ENCODE measurements at regions not wholly inside any gene's neighbourhood (a gene's known extent, or its start where the extent isn't known, plus 50 kb on each side); places are given as distances from the start of the nearest gene placed in this dataset.
A peak's percentile ranks its signal among the peaks of the same experiment; 100 is the strongest.

DNA sequence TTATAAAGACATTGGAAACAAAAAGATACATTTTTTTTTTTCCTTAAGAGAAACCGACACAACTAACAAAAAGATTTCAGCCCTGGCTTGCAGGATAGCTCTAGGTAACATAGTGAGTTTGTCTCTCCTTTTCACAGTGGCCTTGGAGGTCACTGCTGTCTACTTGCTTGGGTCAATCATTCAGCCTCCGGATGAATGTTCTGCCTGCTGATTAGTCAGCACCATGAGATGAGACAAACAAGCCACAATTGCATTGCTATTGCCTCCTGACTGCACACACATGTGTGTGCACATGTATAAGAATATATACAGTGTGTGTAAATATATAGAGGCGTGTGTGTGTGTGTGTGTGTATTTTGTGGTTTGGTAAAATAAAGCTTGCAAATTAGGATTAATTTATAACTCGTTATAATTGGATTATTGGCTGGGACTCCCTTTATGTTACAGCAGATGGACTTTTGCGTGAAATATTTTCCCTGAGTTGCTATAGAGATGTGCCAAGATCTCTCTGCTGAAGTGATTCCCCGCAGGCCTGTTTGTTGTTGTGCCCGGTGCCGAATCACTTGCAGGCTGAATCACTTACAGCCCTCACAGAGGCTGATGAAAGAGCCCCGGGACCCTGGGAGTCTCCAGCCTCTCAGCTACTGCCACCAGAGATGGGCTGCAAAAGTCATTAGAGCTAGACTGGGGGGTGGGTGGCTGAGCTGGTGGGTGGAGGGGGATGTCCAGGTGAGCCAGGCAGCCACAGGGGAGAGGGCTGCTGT, 161.2 kb downstream of the FGF18 start:
- H3K4me2 ChIP-seq (ENCODE audit: unreplicated experiment) = peak overlapping the region; percentile 19
- no peaks in the 10 kb centered on the region for H3K36me3 ChIP-seq (ENCODE audit: low read depth)
- no peaks in the 10 kb centered on the region for H3K9me2 ChIP-seq (ENCODE audit: insufficient read depth)

DNA sequence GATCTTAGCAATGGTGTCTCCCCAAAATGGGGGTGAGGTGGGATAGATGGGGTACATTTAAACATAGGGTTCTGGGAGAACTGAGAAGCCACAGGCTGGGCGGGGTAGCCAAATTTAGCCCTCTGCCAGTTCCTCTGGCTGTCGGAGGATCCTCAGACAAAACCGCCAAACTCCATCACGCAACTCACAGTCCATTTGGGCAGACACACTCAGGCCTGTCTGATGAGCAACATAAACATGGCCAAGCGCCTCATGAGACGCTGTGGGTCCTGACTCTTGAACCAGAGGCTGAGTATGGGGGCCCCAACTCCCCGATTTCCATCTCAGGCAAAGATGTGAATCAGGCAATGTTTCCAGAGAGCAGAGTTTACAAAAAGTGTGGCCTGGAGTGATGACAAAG, 162.3 kb downstream of the FGF18 start:
- Histone ChIP-seq H3K27ac (no peak overlapping the region), H3K4me1 (ENCODE audit: insufficient read depth) (peaks cover 12% of the 10 kb centered on the region; the same call in 1 of the 2 replicates), H3K79me2 (ENCODE audit: insufficient read depth) (no peaks in the 10 kb centered on the region), H3F3A (ENCODE audit: insufficient read depth) (no peaks in the 10 kb centered on the region), H2AFZ (no peak overlapping the region), H3K9me3 (ENCODE audit: low read depth) (no peaks in the 10 kb centered on the region), H3K4me3 (no peak overlapping the region), H4K20me1 (ENCODE audit: insufficient read depth) (no peaks in the 10 kb centered on the region), H3K4me2 (ENCODE audit: unreplicated experiment) (no peak overlapping the region), H3K36me3 (ENCODE audit: low read depth) (no peaks in the 10 kb centered on the region), H3K9me2 (ENCODE audit: insufficient read depth) (no peaks in the 10 kb centered on the region), H3K9ac (no peak overlapping the region), H3K27me3 (replicated peaks; ENCODE audit: insufficient read depth) (peaks cover 47% of the 10 kb centered on the region)
- TF ChIP-seq EZH2 (IDR thresholded peaks at IDR 0.05; ENCODE audit: insufficient read depth, poor library complexity, severe bottlenecking) (no peak), EZH2phosphoT487 (IDR thresholded peaks at IDR 0.05; ENCODE audit: insufficient read depth, low read depth) (no peak)
- 33 to 46% methylated on average over 7 of the region's 7 CpGs for WGBS, 2 experiments (ENCODE audit: low coverage in 1 of 2, low lambda C conversion rate in 2 of 2, missing lambda C conversion rate in 2 of 2)
- DNase-seq = peak; percentile 28
- in situ Hi-C loops (cut with MboI) = no loop called here

More for the DNA sequence above, 161.2 kb downstream of the FGF18 start:
- H3K4me3 ChIP-seq = no peak overlapping the region
- H3K9ac ChIP-seq = 0 out of 2 replicates have a peak overlapping the region, but pooled peaks have one; percentile 30
- H3K79me2 ChIP-seq (ENCODE audit: insufficient read depth) = no peaks in the 10 kb centered on the region
- H3F3A ChIP-seq (ENCODE audit: insufficient read depth) = no peaks in the 10 kb centered on the region
- in situ Hi-C loops (cut with MboI) = no loop called here
- H3K4me1 ChIP-seq (ENCODE audit: insufficient read depth) = peaks cover 12% of the 10 kb centered on the region; the same call in 1 of the 2 replicates
- no peaks in the 10 kb centered on the region for H3K9me3 ChIP-seq (ENCODE audit: low read depth)
- peak; percentile 73 for DNase-seq
- H3K27ac ChIP-seq = 0 out of 2 replicates have a peak overlapping the region, but pooled peaks have one; percentile 2
- WGBS, 2 experiments (ENCODE audit: low coverage in 1 of 2, low lambda C conversion rate in 2 of 2, missing lambda C conversion rate in 2 of 2) = 2 to 4% methylated on average over 9 of the region's 9 CpGs
- no peak overlapping the region for H2AFZ ChIP-seq
- H3K27me3 ChIP-seq (replicated peaks; ENCODE audit: insufficient read depth) = peaks cover 45% of the 10 kb centered on the region
- no peaks in the 10 kb centered on the region for H4K20me1 ChIP-seq (ENCODE audit: insufficient read depth)
- TF ChIP-seq EZH2phosphoT487 (IDR thresholded peaks at IDR 0.05; ENCODE audit: insufficient read depth, low read depth) = no peak
- TF ChIP-seq EZH2 (IDR thresholded peaks at IDR 0.05; ENCODE audit: insufficient read depth, poor library complexity, severe bottlenecking) = no peak

DNA sequence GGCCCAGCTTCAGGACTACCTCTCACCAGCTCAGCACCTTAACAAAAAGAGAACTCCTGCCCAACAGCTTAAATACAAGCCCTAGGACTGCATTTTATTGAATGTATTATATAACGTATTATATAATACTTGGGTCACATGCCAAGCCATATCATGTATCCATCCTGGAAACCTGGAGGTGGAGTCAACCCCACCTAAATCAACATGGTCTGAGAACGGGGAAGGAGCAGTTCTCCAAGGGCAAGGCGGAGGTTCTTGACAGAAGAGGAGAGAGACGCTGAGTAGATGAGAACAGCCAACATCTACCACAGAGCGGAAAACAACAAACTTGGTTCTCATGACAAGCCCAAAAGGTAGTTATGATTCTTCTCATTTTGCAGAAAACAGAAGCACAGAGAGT, 163.4 kb downstream of the FGF18 start:
- Histone ChIP-seq H3K27ac (no peak overlapping the region), H4K20me1 (ENCODE audit: insufficient read depth) (no peaks in the 10 kb centered on the region), H3K4me2 (ENCODE audit: unreplicated experiment) (no peak overlapping the region), H3K4me1 (ENCODE audit: insufficient read depth) (peaks cover 12% of the 10 kb centered on the region; the same call in 1 of the 2 replicates), H3K27me3 (replicated peaks; ENCODE audit: insufficient read depth) (peaks cover 49% of the 10 kb centered on the region), H2AFZ (no peak overlapping the region), H3K36me3 (ENCODE audit: low read depth) (no peaks in the 10 kb centered on the region), H3K9ac (no peak overlapping the region), H3K9me3 (ENCODE audit: low read depth) (no peaks in the 10 kb centered on the region), H3K79me2 (ENCODE audit: insufficient read depth) (no peaks in the 10 kb centered on the region), H3K9me2 (ENCODE audit: insufficient read depth) (no peaks in the 10 kb centered on the region), H3K4me3 (no peak overlapping the region), H3F3A (ENCODE audit: insufficient read depth) (no peaks in the 10 kb centered on the region)
- in situ Hi-C loops (cut with MboI) = no loop called here
- no peak for TF ChIP-seq EZH2 (IDR thresholded peaks at IDR 0.05; ENCODE audit: insufficient read depth, poor library complexity, severe bottlenecking)
- TF ChIP-seq EZH2phosphoT487 (IDR thresholded peaks at IDR 0.05; ENCODE audit: insufficient read depth, low read depth) = no peak
- no peak for DNase-seq
- WGBS, 2 experiments (ENCODE audit: low coverage in 1 of 2, low lambda C conversion rate in 2 of 2, missing lambda C conversion rate in 2 of 2) = 75% methylated on average over 5 of the region's 5 CpGs

DNA sequence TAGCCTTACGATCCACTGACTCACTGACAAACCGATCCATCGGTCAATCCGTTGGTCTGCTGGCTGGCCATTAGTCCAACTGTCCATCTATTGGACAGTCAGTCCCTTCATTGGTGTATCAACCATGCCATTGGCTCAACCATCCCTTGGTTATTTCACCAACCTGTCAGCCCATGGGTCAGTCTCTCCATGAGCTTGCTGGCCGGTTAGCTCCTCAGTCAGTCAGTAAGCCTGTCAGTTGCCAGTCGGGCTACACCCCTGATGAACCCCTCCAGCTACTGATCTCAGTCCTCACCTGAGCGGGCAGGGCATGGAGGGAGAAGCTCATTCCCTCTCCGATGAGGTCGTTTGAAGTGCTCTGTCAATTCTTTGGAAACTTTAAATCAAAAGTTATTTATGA, 166.5 kb downstream of the FGF18 start:
- Histone ChIP-seq H3K4me2 (ENCODE audit: unreplicated experiment) (no peak overlapping the region), H3K79me2 (ENCODE audit: insufficient read depth) (no peaks in the 10 kb centered on the region), H3F3A (ENCODE audit: insufficient read depth) (no peaks in the 10 kb centered on the region), H4K20me1 (ENCODE audit: insufficient read depth) (no peaks in the 10 kb centered on the region), H3K4me1 (ENCODE audit: insufficient read depth) (peaks cover 2% of the 10 kb centered on the region; the same call in 1 of the 2 replicates), H3K27ac (no peak overlapping the region), H2AFZ (no peak overlapping the region), H3K9ac (no peak overlapping the region), H3K27me3 (replicated peaks; ENCODE audit: insufficient read depth) (peaks cover 58% of the 10 kb centered on the region), H3K9me2 (ENCODE audit: insufficient read depth) (no peaks in the 10 kb centered on the region), H3K4me3 (no peak overlapping the region), H3K36me3 (ENCODE audit: low read depth) (no peaks in the 10 kb centered on the region), H3K9me3 (ENCODE audit: low read depth) (no peaks in the 10 kb centered on the region)
- no peak for DNase-seq
- TF ChIP-seq EZH2phosphoT487 (IDR thresholded peaks at IDR 0.05; ENCODE audit: insufficient read depth, low read depth) (no peak), EZH2 (IDR thresholded peaks at IDR 0.05; ENCODE audit: insufficient read depth, poor library complexity, severe bottlenecking) (no peak)
- in situ Hi-C loops (cut with MboI) = no loop called here
- WGBS, 2 experiments (ENCODE audit: low coverage in 1 of 2, low lambda C conversion rate in 2 of 2, missing lambda C conversion rate in 2 of 2) = 63 to 77% methylated on average over 9 of the region's 9 CpGs

Measured in GM23248 (cell line).